Activated CD8-positive, alpha-beta memory T cell treated with anti-CD3 and anti-CD28 coated beads, Interleukin-2, amount 50 U/mL, for 24 hours (primary cell): ENCODE measurements at regions not wholly inside any gene's neighbourhood (a gene's known extent, or its start where the extent isn't known, plus 50 kb on each side); places are given as distances from the start of the nearest gene placed in this dataset.

Source experiments
- DNase-seq: peaks from one replicate; pipeline ENCODE4 v3.0.0-alpha.2; 2020; ENCODE audit errors: extremely low read depth

DNA sequence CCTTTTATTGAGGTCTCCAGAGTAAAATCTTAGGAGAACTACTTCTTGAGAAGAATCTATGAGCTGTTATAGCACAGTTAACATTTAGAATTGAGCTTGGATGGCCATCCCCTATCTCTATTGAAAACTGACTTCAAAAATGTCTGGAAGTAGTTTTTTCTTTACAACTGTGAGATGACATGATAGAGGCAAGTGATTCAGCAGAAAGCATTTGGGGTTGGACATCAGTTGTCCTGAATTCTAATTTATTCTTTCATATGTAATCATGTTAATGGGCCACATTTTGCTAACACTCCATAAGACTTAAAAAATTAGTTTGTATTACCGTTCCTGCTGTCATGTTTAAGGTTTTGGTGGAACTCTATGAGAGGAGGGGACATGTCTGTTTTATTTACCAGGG lies 237.0 kb upstream of the SLC14A2 start:
- DNase-seq = no peak

DNA sequence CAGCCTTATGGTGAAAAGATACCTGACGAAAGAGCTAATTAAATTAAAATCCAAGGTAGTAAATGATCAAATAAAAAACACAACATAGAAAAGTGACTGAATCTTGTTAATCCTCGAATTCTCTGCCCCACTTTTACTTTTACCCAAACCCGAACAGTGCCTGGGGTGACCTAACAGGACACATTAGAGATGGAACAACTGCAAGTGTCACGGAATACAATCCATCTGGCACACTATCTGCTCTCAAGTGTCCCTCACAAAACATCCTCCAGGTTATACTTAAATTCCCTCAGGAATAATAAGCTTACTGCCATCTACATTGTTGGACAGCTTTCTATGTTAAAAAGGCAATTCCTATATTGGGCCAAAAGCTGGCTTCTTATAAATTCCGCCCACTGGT lies 236.3 kb upstream of the SLC14A2 start:
- DNase-seq = no peak

DNA sequence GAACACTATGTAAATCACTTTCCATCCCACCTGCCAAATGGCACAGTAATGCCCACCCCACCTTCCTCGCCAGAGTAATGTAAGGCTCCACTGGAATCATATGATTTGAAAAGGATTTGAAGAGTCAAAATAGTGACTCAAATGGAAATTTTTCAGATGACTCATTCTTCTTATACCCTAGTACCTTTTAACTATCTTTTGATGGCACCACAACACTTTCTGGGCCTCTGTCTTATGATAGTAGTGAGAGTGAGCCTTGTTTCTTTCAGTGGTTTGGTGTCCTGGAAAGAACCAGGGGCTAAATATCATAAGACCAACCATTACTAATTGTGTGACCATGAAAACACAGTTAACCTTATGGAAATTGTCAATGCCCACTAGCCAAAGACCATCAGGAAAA lies 235.4 kb upstream of the SLC14A2 start:
- DNase-seq = no peak

DNA sequence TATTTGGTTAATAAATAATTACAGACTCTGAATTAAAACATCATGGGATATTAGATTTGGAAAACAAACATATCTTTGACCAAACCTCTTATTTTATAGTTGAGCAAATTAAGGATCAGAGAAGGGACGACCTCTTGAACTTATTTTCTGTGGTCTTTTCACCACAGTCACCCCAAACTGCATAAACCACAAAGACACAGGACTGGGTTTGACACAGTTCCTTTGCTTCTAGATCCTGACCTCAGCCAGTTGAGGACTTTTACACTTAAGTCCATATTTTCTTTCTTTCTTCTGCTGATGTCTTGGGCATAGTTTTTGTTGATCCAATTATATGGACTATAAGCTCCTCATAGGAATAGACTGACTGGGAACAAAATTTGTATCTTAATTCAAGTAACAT lies 234.0 kb upstream of the SLC14A2 start:
- DNase-seq = no peak

DNA sequence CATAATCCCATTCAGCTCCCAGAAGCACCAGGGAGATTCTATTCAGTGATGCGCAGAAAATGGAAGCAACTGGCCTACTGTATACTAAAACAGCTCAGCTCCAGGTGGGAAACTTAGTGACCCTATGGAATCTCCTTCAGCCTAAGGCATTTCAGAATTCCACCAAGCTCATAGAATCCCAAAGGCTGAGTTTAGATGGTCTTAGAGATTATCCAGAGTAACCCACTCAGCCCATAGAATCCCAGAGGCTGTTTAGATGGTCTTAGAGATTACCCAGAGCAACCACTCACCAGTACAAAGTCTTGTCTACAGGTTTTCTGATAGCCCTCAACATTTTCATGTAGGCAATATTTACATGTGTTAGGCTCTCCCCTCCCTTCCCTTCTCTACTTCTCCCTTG lies 232.0 kb upstream of the SLC14A2 start:
- no peak for DNase-seq

DNA sequence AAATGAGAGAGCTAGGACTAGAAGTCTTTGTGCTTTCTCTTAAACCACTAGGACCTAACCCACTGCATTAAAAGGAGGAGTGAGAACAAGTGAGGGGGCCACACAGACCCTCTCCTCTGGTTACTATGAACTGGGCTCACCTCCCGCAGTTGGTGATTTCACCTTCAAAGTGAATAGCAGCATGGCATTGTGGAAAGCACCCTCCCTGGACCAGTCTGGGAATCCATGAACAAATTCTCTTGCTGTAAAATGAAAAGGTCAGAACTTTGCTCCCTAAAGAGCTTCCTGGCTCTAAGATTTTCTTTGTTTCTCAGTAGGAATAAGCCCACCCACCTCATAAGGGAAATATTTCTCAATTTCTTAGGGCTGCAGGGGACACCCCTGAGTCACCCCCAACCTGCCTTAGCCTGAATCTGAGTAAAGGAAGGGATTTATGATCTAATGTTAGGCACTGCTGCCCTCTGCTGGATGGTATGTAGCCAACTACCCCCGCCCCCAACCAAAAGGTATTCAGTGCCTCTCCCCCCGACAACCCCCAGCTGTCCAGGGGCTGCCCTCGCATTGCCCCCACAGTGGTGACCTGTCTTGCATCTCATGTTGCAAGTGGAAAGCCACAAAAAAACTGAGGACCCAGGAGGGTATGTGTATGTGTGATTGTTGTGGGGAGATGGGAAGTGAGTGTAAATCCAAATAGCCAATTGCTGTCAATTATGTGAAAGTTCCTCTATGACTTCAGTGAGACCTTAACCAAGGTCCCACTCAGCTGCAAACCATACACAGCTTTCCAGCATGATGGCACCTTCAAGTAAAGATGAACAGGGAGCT lies 230.9 kb upstream of the SLC14A2 start:
- DNase-seq = no peak

DNA sequence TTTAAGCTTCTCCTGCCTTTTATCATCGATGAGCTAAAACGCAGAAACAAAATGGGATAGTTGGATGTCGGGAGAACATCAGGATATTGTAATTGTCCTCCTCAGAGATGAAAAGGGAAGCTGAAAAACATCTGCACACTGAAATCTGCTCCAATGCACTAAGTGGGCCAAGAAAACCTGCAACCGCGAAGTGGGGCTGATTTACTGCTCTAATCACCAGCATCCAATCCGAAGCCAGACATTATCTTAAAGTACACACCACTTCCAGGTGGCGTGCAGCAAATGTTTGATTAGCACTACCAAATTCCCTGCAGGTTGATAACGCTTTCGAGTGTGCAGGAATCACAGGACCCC lies 230.3 kb upstream of the SLC14A2 start:
- no peak for DNase-seq

DNA sequence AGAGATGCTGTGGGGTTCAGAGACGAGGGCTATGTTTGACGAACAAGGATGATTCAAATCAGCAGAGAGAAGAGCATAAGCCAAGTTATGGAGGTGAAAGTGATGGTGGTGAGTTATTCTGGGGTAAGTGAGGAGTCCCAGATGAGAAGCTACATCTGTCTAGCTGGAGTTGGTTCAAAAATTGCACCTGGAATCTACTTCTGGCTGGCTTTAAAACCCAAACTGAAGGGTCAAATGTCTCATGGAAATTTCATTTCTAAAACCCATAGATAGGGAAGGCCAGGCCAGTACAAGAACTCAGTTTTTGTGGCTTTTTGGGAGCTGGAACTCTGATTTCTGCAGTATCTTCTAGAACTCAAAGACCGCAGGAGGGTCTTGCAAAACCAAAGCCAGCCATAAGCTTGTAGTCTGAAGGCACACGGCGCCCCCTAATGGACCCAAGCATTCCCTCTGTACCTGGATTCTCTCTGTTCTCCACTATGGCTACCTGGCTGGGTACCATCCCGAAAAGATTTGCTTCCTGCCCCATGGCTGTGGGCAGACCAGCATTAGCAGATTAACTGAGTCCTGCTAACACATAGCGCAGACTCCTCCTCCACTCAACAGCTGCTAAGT lies 229.1 kb upstream of the SLC14A2 start:
- DNase-seq = no peak

DNA sequence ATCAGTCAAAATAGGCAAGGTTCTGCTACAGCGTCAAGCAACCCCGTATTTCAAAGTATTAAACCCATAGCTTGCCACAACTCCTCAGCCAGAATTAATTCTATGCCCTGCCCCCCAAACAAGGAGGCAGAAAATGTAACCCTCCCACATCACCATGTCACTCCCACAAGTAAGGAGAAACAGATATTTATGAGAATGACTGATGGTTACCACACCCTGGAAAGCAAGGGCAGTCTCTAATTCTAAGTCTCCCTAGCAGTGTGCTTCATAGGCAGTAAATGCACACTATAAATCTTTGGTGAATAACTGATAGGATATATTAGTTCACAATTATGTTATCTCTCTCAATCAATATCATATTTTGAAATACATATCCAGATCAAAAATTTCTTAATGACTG lies 228.0 kb upstream of the SLC14A2 start:
- DNase-seq = no peak

DNA sequence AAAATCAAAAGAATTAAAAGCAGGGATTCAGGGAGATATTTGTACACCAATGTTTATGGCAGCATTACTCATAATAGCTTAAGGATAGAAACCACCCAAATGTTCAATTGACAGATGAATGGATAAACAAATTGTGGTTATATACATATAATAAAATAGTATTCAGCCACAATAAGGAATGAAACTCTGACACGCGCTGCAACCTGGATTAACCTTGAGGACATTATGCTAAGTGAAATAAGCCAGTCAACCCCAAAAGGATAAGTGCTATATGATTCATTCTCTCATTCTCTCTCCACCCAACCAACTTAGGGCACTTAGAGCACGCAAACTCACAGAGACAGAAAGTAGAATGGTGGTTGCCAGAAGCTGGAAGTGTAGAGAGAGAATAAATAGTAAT lies 216.8 kb upstream of the SLC14A2 start:
- DNase-seq = no peak

DNA sequence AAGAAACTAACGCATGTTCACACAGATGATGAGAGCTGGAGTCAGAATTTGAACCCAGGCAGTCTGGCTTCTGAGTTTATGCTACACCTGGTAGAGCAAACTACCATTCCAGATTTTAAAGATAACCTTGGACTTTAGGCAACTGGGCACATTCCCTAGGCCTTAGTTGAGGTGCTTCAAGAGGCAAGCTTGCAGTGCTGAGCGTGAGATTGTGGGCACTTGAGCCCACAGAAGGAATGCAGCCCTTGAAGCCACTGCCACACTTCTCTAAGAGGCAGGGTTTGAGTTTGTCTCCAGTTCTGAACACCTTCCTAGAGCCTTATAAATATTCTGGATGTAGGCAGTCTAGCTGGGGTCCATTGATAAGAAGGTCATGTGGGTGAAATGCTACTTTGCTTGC lies 216.1 kb upstream of the SLC14A2 start:
- no peak for DNase-seq

DNA sequence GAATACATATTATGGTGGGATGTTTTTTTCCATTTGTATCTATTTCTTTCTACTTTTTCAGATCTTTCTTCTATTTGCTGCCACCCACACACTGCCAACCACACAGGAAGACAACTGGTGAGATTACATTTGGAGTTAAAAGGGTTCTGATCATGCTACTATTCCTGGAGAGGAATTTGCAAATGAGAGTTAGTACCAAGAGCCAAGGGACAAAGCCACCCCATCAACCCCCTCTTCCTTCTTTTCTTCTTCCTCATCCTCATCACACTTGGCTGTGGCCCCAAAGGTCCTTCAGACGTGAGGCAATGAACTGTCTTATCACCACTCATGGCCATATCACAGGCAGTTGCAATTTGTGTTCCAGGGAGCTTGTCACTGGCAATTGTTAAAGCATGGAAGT lies 215.6 kb upstream of the SLC14A2 start:
- DNase-seq = no peak

DNA sequence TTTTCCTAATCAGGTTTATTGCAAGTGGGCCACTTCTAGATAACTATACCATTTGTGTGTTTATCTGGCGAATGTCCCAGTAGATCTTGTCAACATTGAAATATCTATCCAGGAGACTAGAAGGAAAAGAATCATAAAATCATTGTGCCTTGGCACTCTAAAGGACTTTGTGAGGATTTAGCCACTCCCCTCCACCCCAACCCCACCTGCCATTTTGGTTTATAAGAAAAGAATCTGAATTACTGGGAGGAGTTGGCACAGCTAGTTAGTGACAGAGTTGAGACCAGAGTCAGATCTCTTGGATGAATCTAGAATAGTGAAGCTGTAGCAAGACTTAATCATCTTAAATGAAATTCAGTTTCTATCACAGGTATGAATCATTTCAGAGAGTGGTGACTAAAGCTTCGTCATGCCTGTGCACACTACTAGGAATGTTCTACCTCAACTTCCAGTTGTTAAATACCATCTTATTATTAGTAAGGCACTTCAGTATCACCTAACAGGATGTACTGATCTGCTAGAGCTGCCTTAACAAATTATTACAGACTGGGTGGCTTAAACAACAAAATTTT lies 212.7 kb upstream of the SLC14A2 start:
- DNase-seq = no peak

DNA sequence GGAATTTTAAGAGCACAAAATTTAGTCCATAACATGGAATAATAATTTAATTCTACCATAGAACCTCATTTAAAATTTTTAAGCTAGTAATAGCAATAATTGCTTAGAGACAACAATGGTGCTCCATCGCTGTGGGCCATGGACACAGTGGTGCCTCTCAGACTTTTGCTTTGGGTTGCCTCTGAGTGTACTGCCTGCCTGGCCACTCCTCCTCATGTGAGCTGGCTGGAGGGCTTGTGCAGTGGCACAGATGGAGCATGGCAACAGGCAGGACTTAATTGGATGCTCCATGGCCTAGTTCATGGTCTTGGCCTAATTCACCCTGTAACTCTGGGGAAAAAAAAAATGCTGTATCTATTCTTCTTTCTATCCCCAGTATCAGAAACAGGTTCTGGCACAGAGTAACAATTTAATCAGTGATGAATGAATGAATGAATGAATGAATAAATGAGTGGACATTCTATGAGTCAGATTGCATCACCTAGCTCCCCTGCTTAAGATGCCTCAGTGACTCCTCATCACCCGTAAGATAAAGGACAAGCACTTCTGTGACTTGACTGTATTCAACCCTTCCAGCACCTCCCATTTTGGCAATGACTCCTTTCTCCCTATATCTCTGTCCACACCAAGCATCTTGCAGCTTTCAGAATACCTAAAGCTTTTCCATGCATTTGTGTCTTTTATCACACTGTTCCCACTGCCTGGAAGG lies 211.8 kb upstream of the SLC14A2 start:
- no peak for DNase-seq

DNA sequence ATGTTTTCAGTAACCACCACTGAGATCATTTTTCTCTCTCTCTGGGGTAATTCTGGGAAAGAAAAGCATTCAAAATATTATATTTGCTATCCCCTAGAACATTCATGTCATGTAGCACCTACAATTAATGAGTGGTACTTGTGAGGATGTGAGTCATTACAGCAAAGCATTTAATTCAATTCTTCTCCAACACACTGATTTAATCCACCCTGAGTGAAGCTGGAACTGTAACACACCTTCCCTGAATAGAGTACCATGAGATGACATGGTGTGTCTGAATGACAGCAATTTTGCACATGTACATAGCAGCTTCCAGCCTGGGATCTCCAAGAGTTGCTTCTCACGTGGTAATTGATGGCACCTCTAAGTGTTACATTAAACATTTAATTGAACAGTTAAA lies 207.1 kb upstream of the SLC14A2 start:
- no peak for DNase-seq

DNA sequence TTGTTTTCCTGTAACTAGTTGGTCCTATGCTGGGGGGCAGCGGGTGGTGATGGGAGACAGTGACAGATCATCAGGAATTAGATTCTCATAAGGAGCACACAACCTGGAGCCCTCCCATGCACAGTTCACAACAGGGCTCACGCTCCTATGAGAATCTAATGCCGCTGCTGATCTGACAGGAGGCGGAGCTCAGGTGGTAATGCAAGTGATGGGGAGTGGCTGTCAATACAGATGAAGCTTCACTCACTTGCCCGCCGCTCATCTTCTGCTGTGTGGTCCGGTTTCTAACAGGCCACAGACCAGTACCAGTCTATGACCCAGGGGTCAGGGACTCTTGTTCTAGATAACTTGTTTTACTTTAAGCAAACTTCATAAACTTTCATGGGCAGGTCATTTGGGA lies 205.3 kb upstream of the SLC14A2 start:
- DNase-seq = no peak

DNA sequence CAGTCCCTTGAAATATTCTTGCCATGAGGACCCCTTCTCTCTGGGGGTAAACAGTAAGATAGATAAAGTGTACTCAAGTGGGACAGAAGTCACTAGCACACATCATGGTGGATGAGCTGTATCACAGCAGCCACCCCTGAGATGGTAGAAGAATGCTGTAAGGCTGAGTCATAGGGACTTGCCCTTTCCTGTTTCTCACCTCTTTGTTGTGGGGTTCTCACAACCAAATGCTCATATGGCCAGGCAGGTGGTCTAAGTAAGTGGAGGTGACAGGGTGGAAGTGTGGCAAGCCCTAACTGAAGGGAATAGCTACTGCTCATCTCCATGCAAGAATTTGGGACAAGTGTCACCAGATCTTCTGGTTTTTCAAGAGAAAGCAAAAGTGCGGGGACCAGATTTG lies 202.7 kb upstream of the SLC14A2 start:
- DNase-seq = no peak

DNA sequence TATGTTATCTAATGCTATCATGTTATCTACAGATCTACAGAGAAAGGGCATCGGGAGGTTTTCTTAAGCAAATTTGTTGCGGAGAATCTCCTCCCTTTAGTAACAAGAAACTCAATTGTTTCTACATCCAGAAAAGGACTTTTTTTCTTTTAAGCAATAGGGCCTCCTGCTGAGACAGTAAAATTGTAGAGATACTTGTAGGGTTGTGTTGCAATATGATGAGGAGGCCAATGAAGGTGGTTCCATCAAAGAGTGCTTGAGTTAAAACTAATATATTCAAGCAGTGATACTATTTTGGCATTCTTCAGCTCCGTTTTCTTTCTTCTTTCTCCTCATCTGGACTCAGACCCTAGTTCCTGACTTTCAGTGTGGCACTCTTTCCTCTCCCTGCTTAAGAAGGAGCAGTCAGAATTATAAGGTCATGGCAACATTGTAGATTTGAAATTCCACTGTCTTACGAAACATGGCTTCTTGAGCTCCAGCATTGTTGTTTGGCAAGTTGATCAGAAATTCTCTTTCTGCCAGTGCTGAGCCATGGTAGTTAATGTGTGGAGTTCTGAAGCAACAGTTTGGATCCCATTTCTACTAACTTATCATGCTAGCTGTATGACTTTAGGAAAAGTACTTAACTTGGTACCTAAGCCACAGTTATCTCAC lies 202.0 kb upstream of the SLC14A2 start:
- no peak for DNase-seq

DNA sequence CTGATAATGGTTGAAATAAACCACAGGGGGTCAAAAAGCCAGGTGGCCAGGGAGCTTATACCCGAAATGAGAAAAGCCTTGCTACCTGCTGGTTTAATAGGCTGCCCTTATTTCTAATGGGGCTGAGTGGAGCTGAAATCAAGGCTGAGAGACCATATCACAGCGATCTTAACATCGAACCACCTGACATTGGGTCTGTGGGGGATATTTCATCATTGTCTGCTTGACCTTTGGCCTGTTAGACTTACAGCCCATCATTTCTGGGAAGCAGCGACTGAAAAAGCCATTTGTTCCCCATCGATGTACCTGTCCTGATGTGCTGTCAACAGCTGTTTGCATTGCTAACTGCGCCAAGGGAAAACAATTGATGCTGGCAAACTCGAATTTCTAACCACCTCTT lies 199.7 kb upstream of the SLC14A2 start:
- DNase-seq = no peak

DNA sequence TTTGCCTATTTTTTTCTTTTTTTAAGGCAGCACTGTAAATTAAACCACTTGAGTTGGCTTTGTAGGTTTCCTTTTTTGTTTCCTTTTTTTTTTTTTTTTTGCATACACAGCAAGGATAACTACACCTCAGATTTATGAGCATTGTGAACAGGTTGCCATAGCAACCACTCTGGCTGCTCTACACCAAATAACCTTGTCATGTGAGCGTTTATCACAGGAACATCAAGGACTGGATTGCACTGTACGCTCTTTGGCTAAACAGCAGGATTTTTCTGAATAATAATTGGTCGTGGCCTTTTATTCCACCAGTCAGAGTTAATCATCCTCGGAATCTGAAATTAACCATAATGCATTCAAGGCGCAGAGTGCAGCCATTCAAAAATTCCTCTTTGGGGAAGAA lies 199.1 kb upstream of the SLC14A2 start:
- DNase-seq = no peak

DNA sequence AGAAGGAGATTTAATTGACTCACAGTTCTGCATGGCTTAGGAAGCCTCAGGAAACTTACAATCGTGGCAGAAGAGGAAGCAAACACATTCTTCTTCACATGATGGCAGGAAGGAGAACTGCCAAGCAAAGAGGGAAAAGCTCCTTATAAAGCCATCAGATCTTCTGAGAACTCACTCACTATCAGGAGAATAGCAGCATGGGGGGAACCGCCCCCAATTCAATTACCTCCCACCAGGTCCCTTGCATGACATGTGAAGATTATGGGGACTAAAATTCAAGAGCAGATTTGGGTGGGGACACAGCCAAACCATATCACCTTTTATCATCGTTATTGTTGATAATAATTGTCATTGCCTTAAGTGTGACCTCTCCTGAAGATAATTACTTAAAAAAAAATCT lies 197.9 kb upstream of the SLC14A2 start:
- DNase-seq = no peak

DNA sequence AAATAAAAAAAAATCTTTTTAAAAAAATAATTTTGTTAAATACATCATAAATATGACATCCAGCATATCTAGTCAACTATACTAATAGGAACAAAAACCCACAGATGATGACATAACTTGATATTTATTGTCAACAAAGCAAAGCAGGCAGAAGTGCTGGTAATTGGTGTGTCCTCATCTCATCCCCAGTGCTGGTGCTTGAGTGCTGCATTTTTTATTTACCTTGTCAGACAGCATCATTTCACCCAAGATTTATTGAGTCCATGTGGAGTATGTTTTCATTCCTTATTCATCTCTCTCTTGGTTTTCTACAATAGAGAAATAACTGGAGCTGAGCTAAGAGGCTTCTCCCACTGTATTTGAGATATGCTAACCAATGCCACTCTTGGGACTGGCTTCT lies 191.6 kb upstream of the SLC14A2 start:
- no peak for DNase-seq
